ENCODE measurements at regions not wholly inside any gene's neighbourhood (a gene's known extent, or its start where the extent isn't known, plus 50 kb on each side); places are given as distances from the start of the nearest gene placed in this dataset.

GRCh38 chr10:117681104-117681503 is 138.6 kb downstream of the EMX2 start:
- DNase-seq (ENCODE audit: low read depth) = no peak
- Histone ChIP-seq H3K4me3 (ENCODE audit: low read depth, low read length) (no peak overlapping the region), H3K36me3 (ENCODE audit: control insufficient read depth, insufficient read depth, low read length) (no peaks in the 10 kb centered on the region), H3K27me3 (ENCODE audit: control insufficient read depth, insufficient read depth, low read length) (no peaks in the 10 kb centered on the region)
- TF ChIP-seq CTCF (IDR thresholded peaks at IDR 0.05; ENCODE audit: insufficient read depth, low read length, severe bottlenecking) = no peak
- FAIRE-seq = no peak

DNA sequence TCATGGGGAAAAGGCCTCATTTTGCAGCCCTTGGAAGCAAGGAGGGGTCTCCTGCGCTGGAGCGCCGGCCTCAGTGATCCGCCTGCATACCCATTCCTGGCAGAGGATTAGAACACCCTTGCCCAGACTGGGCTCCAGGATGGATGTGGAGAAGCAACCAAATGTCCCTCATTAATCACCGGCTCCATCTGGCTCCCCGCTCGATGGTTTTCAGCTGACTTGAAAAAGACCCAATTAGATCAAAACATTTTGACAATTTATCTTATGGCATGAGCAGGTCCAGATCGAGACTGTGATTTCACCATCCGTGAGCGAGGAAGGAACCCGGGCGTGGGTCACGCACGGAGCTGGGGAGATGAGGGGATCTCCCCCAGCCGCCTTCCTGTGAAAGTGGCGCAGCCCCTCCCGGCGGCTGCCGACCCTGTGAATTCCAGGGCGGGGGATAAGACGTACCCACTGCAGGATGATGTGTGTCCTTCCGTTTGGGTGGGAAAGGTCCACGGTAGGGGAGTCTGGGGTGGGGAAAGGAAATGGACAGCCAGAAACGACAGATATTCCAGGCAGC is 141.6 kb downstream of the EMX2 start:
- Histone ChIP-seq H3K27me3 (ENCODE audit: control insufficient read depth, insufficient read depth, low read length) (no peaks in the 10 kb centered on the region), H3K36me3 (ENCODE audit: control insufficient read depth, insufficient read depth, low read length) (no peaks in the 10 kb centered on the region), H3K4me3 (ENCODE audit: low read depth, low read length) (no peak overlapping the region)
- no peak for DNase-seq (ENCODE audit: low read depth)
- no peak for FAIRE-seq
- no peak for TF ChIP-seq CTCF (IDR thresholded peaks at IDR 0.05; ENCODE audit: insufficient read depth, low read length, severe bottlenecking)

- Histone ChIP-seq H3K36me3 (ENCODE audit: control insufficient read depth, insufficient read depth, low read length) (no peaks in the 10 kb centered on the region), H3K27me3 (ENCODE audit: control insufficient read depth, insufficient read depth, low read length) (no peaks in the 10 kb centered on the region), H3K4me3 (ENCODE audit: low read depth, low read length) (no peak overlapping the region)
- TF ChIP-seq CTCF (IDR thresholded peaks at IDR 0.05; ENCODE audit: insufficient read depth, low read length, severe bottlenecking) = no peak
- DNase-seq (ENCODE audit: low read depth) (no peak), FAIRE-seq (no peak)
Observed at GRCh38 chr10:117684672-117685211, 142.2 kb downstream of the EMX2 start.

GRCh38 chr10:117685431-117685830 is 142.9 kb downstream of the EMX2 start:
- Histone ChIP-seq H3K27me3 (ENCODE audit: control insufficient read depth, insufficient read depth, low read length) (no peaks in the 10 kb centered on the region), H3K36me3 (ENCODE audit: control insufficient read depth, insufficient read depth, low read length) (no peaks in the 10 kb centered on the region), H3K4me3 (ENCODE audit: low read depth, low read length) (no peak overlapping the region)
- FAIRE-seq = peak; percentile 76
- no peak for TF ChIP-seq CTCF (IDR thresholded peaks at IDR 0.05; ENCODE audit: insufficient read depth, low read length, severe bottlenecking)
- no peak for DNase-seq (ENCODE audit: low read depth)

DNA sequence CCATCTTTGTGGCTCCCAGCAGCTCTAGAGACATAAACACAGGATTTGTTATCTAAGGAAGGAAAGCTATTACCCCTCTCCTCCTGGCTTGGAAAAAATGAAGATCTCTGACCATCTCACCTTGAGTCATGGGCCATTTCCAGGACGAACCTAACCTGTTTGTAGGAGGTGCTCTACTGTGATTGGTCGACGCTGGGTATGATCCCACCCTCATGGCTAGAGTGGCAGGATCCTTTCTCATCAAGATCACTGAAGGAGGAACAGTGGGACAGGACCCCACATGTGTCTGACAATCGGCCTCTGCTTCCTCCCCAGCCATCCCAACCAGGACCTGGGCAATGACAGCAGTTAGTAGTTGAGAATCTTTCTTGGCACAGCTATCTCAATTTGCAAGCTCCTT is 144.1 kb downstream of the EMX2 start:
- FAIRE-seq (no peak), DNase-seq (ENCODE audit: low read depth) (no peak)
- Histone ChIP-seq H3K4me3 (ENCODE audit: low read depth, low read length) (no peak overlapping the region), H3K36me3 (ENCODE audit: control insufficient read depth, insufficient read depth, low read length) (no peaks in the 10 kb centered on the region), H3K27me3 (ENCODE audit: control insufficient read depth, insufficient read depth, low read length) (no peaks in the 10 kb centered on the region)
- TF ChIP-seq CTCF (IDR thresholded peaks at IDR 0.05; ENCODE audit: insufficient read depth, low read length, severe bottlenecking) = no peak

DNA sequence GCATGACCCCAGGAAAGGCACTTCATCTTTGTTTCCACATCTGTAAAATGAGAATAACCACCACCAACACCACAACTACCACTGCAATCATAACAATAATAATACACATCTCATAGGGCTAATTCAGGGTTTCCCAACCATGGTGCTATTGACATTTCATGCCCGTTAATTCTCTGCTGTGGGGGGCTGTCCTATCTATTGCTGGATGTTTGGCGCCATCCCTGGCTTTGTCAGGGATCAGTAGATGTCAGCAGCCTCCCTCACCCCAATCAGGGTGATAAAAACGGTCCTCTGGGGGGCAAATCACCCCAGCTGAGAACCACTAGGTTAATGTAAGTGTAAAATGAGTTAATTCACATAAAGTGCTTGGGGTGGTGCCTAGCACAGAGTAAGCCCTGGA is 145.8 kb downstream of the EMX2 start:
- TF ChIP-seq CTCF (IDR thresholded peaks at IDR 0.05; ENCODE audit: insufficient read depth, low read length, severe bottlenecking) = no peak
- DNase-seq (ENCODE audit: low read depth) = no peak
- Histone ChIP-seq H3K27me3 (ENCODE audit: control insufficient read depth, insufficient read depth, low read length) (no peaks in the 10 kb centered on the region), H3K4me3 (ENCODE audit: low read depth, low read length) (no peak overlapping the region), H3K36me3 (ENCODE audit: control insufficient read depth, insufficient read depth, low read length) (no peaks in the 10 kb centered on the region)
- no peak for FAIRE-seq
